KBM-7 (cell line): ENCODE measurements at regions not wholly inside any gene's neighbourhood (a gene's known extent, or its start where the extent isn't known, plus 50 kb on each side); places are given as distances from the start of the nearest gene placed in this dataset.

Experiments
- DNase-seq: peaks from one replicate; pipeline ENCODE4 v3.0.0-alpha.2; 2015
- in situ Hi-C: fragments of 300-500 bp; cut with MboI; formaldehyde crosslinking; loops from 2 replicates; pipeline ENCODE4 v1.14.3; 2020; ENCODE audit warnings: low sequenced_read_pairs, low pct_unique_long_range_greater_than_20kb, mixed read lengths

DNA sequence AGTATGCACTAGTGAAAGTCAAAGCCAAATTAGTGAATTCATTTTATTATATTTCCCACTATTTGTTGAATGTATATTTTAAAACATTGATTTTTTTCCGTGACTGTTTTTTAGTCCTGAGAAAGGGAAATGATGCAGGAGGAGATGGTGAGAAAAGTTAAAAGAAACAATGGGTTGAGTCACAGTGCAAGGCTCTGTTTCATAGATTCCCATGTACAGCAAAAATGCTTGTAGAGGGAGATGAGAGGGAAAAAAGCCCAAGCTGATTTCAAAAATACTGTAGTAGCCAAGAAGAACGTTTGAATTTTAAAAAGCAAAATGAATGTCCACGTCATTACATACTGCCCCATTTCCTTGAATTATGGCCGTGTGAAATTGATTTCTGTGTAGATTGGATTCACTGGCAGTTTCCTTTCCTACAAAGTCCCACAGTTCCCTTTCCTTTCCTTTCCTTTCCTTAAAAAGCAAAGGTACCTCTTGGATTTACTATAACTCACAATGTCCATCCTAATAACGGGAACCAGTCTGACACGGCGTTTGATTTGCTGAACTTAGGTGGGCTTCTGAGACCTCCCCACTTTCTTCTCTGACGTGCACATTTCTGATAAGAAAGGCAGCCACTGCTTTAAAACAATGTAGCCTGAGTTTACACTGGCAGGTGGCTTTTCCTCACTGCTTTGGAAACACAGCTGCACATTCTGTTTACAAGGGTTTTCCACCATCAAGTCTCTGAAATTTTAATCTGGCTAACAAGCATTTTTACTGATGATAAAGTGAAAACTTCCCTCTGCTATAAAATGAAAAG is 63.7 kb downstream of the SPCS3 start:
- DNase-seq = no peak
- in situ Hi-C loops = no loop called here

DNA sequence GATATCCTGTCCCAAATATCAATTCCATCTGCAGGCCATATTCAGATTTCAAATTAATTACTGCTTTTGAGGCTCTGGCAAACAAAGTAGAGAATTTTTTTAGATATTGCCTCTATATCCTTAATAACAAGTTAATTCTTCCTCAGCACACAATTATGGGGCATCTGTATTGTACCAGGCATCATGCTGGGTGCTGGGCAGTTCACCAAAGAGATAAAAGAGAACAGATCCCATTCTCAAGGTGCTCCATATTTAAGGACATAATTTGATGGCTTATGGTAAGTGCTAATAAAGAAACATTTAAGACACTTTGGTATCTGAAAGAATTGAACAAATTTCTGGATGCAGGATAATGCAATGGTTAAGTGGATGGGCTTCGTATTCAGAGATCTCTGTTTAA is 65.8 kb downstream of the SPCS3 start:
- DNase-seq = no peak
- in situ Hi-C loops = no loop called here

DNA sequence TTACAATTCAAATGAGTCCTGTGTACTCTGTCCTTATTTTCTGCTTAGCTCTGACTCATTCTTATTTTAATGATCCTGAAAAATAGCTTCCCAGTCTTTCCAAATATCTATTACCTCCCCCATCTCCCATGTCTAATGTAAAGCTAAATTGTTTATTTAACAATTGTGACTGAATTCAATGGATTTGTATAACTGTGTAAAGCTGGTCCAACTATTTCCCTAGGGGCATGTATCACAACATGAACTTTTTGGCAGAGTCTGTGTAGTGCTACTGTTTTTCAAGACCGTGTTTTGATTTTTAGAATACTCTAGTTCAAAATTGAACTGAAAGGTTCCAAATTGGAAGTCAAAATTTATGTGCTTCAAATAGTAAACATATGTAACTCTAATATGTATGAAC is 67.8 kb downstream of the SPCS3 start:
- no peak for DNase-seq
- in situ Hi-C loops = no loop called here

GRCh38 chr4:176393306-176394013 is 73.7 kb downstream of the SPCS3 start:
- in situ Hi-C loops = no loop called here
- DNase-seq = no peak

GRCh38 chr4:176400816-176401461 is 81.2 kb downstream of the SPCS3 start:
- in situ Hi-C loops = no loop called here
- DNase-seq = no peak

- in situ Hi-C loops = no loop called here
- no peak for DNase-seq
These were observed 84.9 kb downstream of the SPCS3 start for GRCh38 chr4:176404621-176405020.

DNA sequence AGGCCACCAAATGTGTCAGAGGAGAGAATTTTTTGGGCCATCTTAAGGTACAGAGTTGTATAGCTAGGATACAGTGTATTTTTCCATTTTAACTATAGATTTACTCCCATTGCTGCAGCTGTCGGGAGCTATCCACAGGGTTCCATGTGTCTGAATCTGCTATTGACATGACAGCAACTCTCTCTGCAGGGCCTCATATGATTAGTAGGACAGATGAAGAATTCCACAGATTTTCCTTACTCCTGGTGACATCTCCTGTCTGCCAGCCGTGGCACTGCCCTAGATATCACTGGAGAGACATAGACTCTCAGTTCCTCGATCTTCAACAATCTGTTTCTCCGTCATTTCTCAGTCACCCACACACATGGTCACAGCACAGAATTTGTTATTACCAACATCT is 86.5 kb downstream of the SPCS3 start:
- in situ Hi-C loops = no loop called here
- DNase-seq = no peak

GRCh38 chr4:176406736-176407135 is 87.0 kb downstream of the SPCS3 start:
- in situ Hi-C loops = no loop called here
- DNase-seq = no peak

DNA sequence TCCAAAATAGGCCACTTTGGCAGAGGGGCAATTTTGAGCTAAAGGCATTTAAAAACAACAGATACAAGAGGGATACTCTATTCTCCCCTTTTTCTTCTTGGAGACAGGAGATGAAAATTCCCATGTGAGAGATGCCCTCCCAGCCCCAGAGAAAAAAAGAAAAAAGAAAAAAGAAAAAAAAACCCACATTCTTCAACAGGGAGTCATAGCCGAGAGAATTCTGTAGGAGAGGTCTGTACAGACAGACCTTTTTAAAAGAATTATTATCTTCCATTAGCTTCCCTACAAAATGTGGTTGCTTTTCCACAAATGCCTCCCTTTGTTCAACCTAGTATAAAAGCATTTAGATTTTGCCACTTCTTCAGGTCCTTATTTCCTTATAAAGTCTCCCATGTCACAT is 89.9 kb downstream of the SPCS3 start:
- in situ Hi-C loops = no loop called here
- no peak for DNase-seq

GRCh38 chr4:176413171-176413570 is 93.4 kb downstream of the SPCS3 start:
- in situ Hi-C loops = no loop called here
- no peak for DNase-seq

DNA sequence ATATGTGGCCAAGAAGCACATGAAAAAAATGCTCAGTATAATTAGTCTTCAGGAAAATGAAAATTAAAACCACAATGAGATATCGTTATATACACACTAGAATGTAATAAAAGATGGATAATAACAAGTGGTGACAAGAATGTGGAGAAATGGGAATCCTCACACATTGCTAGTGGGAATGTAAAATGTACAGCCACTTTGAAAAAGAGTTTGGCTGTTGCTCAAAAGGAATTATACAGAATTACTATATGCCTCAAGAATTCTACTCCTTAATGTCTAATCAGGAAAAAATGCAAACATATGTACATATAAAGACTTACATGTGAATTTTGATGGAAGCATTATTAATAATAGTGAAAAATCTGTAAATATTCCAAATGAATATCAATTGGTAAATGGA is 102.2 kb downstream of the SPCS3 start:
- DNase-seq = no peak
- in situ Hi-C loops = no loop called here

DNA sequence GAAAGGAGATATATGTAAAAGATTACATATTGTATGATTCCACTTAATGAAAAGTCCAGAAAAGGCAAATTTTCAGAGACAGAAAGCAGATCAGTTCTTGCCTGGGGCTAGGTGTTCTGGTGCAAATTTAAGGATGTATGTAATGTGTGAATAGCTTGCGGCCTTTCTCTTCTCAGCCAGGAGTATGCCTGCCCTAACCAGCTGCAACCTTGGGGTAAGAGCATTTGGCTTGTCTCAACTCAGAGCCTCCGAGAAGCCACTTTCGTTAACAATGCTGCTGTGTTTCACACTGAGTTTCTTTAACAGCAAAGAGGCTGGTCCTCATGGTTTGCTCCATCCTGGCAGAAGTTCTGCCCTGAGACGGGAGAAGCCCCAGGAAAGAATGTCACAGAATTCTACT is 102.7 kb downstream of the SPCS3 start:
- in situ Hi-C loops = no loop called here
- no peak for DNase-seq

DNA sequence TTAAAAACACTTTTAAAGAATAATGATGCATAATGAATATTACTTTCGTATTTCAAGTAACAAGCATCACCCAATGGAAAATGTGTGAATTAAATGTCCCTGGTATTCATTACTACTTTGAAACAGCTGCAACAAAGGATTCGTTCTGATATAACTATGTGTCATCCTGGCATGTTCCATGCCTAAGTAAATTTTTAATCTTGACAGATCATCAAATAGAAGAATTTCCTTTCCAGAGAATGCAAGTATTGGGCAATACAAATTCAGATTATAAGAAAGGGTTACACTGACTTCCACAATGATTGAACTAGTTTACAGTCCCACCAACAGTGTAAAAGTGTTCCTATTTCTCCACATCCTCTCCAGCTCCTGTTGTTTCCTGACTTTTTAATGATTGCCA is 105.3 kb downstream of the SPCS3 start:
- in situ Hi-C loops = no loop called here
- DNase-seq = no peak

DNA sequence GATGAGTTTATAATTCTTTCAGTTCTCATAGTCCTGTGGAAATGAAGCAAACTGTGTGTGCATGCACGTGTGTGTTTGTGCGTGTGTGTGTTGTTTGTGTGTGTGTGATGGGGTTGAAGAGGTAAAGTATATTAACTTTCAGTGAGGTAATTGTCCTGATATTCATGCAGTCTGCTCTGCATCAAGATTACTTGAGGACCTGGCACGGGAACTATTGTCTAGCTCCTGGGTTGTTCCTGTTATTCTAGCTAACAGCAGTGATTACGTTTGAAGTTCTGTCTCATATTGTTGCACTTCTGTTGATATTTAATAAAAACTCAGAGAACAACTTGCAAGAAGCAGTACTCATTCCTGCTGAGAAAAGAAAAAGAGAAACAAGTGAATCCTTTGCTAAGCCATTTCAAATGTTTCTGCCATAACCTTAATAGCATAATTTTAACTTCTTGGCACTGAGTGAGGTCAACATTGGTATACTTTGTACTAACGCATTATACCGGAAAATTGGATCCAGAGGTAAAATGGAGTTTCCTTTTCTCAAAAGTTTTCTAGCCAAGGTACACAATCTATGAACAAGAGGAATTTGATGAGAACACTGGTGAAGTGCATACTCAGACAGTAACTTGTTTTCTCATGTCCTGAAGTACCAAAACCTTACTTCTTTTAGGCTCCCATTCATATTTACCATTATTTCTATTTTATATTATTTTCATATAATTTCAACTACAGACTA is 113.2 kb downstream of the SPCS3 start:
- in situ Hi-C loops = no loop called here
- DNase-seq = no peak

GRCh38 chr4:176433983-176434382 is 114.2 kb downstream of the SPCS3 start:
- in situ Hi-C loops = no loop called here
- DNase-seq = no peak

- in situ Hi-C loops = no loop called here
- DNase-seq = no peak
These were observed 116.1 kb downstream of the SPCS3 start for GRCh38 chr4:176435901-176436292.

DNA sequence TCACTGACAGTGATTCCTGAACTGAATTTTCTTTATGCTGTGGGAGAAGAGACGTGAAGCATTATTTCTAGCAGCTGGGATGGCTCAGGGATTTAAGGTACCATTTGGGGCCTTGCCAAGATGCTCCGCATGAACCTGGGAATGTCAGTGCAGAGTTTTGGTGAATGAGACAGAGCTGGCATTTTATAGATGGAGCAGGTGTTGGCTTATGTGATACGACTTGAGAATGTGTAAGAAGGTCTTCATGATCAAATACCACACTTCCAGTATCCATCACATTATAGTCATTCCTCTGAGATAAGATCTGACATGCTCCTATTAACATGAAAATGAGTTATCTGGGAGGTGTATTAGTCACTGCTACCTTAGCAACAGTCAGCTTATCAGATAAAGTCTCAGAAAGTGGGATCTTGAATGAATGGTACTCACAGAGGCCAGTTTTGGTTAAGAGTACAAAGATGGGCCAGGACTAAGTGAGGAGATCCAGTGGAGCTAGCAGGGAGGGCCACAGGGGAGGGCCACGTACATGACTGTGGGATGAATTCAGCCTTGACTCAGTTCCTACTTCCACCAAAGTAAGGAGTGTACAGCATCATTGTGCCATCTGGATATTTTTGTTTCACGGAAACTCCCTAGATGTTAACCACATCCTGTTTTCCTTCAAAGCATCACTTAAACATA is 116.7 kb downstream of the SPCS3 start:
- no peak for DNase-seq
- in situ Hi-C loops = no loop called here

DNA sequence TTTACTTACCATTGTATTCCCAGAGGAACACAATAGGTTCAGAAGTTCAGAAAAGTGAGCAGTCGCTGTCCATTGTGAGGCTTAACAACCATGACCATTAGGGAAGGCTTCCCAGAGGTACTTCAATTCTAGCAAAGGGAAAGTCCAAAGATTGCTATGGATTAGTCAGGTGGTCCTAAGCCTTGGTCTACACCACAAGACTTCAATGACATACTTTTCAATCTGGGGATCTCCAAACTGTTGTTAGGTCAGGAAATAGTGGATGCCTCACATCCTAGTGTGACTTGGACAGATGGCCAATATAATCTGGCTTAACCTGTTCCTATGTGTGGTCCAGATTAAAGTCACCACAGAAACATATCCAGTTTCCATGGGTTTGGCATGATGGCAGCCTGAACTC is 118.0 kb downstream of the SPCS3 start:
- DNase-seq = no peak
- in situ Hi-C loops = no loop called here

- no peak for DNase-seq
- in situ Hi-C loops = no loop called here
These were observed 118.6 kb downstream of the SPCS3 start for GRCh38 chr4:176438401-176438800.
